H1 (cell line): ENCODE measurements at regions not wholly inside any gene's neighbourhood (a gene's known extent, or its start where the extent isn't known, plus 50 kb on each side); places are given as distances from the start of the nearest gene placed in this dataset.

ENCODE experiments used
- CTCF ChIA-PET: fragments of 300-600 bp; sonication (Branson Sonifier 250); formaldehyde crosslinking; loops from one replicate; lab custom pipeline; 2021; ENCODE audit not compliant: partially characterized antibody; lab: Charles Lee
- POLR2A ChIA-PET: fragments of 300-600 bp; sonication (Branson Sonifier 250); formaldehyde crosslinking; loops from one replicate; lab custom pipeline; 2021; ENCODE audit warnings: inconsistent platforms; ENCODE audit not compliant: partially characterized antibody; lab: Charles Lee
- DNase-seq, 2 experiments: peaks; one replicate each; pipeline versions ENCODE4 v3.0.0 to v3.0.0-alpha.2; 2010 to 2022; ENCODE audit warnings: low spot score in 2 of 2, low read depth in 1 of 2, mixed read lengths in 1 of 2
- FAIRE-seq: peaks from 2 replicates; lab custom pipeline; 2011; peaks lifted over from hg19 to GRCh38; lab: Jason Lieb, UNC
- H2AFZ ChIP-seq: 2 replicates; pipeline ENCODE4 v1.8.1; 2012; ENCODE audit warnings: low read length, inconsistent platforms
- H2AK5ac ChIP-seq: 2 replicates; pipeline ENCODE4 v1.6.1; 2013; ENCODE audit warnings: low read depth, low read length
- H2BK120ac ChIP-seq: replicated peaks from 2 replicates; pipeline ENCODE3; 2013; ENCODE audit warnings: low read depth, low read length, inconsistent platforms
- H2BK12ac ChIP-seq: 2 replicates; pipeline ENCODE4 v1.6.1; 2013; ENCODE audit warnings: low read depth, low read length
- H2BK15ac ChIP-seq: 2 replicates; pipeline ENCODE4 v1.6.1; 2013; ENCODE audit warnings: low read length
- H2BK20ac ChIP-seq: 2 replicates; pipeline ENCODE4 v1.6.1; 2013; ENCODE audit warnings: low read length
- H2BK5ac ChIP-seq: 2 replicates; pipeline ENCODE4 v1.6.1; 2013; ENCODE audit warnings: low read depth, low read length
- H3K14ac ChIP-seq: 2 replicates; pipeline ENCODE4 v1.6.1; 2013; ENCODE audit warnings: inconsistent platforms; ENCODE audit not compliant: insufficient read length
- H3K18ac ChIP-seq: 2 replicates; pipeline ENCODE4 v1.6.1; 2013; ENCODE audit warnings: low read length; ENCODE audit errors: extremely low read depth
- H3K23ac ChIP-seq: 2 replicates; pipeline ENCODE4 v1.6.1; 2013; ENCODE audit warnings: inconsistent platforms; ENCODE audit not compliant: insufficient read length
- H3K23me2 ChIP-seq: 2 replicates; pipeline ENCODE4 v1.6.1; 2013; ENCODE audit warnings: low read depth, low read length
- H3K27ac ChIP-seq: 2 replicates; pipeline ENCODE4 v1.6.1; 2011; ENCODE audit warnings: low read depth, low read length, inconsistent platforms
- H3K27me3 ChIP-seq, 4 experiments: replicated peaks in 1 of 4; 1 replicate in 1 of 4; 2 replicates in 3 of 4; pipeline versions ENCODE4 v1.6.1 to v1.8.1; 2011 to 2013; ENCODE audit warnings: low read length in 3 of 4, mild to moderate bottlenecking in 3 of 4, inconsistent platforms in 2 of 4, mixed read lengths in 2 of 4, moderate library complexity in 1 of 4; ENCODE audit not compliant: control insufficient read depth in 3 of 4, insufficient read depth in 3 of 4; ENCODE audit errors: extremely low read depth in 1 of 4
- H3K36me3 ChIP-seq, 4 experiments: 2 replicates each; pipeline versions ENCODE4 v1.6.1 to v1.8.1; 2011 to 2013; ENCODE audit warnings: mild to moderate bottlenecking in 4 of 4, low read length in 3 of 4, moderate library complexity in 2 of 4, control low read depth in 1 of 4, inconsistent platforms in 1 of 4; ENCODE audit not compliant: insufficient read depth in 4 of 4, control insufficient read depth in 2 of 4
- H3K4ac ChIP-seq: replicated peaks from 2 replicates; pipeline ENCODE3; 2013; ENCODE audit warnings: low read length, low read depth, mixed read lengths, inconsistent platforms; ENCODE audit not compliant: insufficient read length
- H3K4me1 ChIP-seq, 4 experiments: replicated peaks in 1 of 4; 1 replicate in 1 of 4; 2 replicates in 3 of 4; pipeline versions ENCODE4 v1.6.1 to v1.8.1; 2011 to 2013; ENCODE audit warnings: low read length in 3 of 4, inconsistent platforms in 2 of 4, mixed read lengths in 1 of 4; ENCODE audit not compliant: insufficient read depth in 4 of 4, control insufficient read depth in 3 of 4
- H3K4me2 ChIP-seq, 2 experiments: 2 replicates each; pipeline versions ENCODE4 v1.6.1 to v1.8.1; 2011 to 2013; ENCODE audit warnings: low read depth in 2 of 2, low read length in 2 of 2, control low read depth in 1 of 2, inconsistent platforms in 1 of 2, mild to moderate bottlenecking in 1 of 2; ENCODE audit not compliant: insufficient read depth in 1 of 2
- H3K4me3 ChIP-seq, 4 experiments: fragments of 200-600, 300-600 bp in 1 of 4; sonication (generic), shearing (Covaris generic), sonication (Bioruptor Twin) in 1 of 4; 2 replicates each; pipeline versions ENCODE4 v1.5.1 to v1.8.1; 2011 to 2016; ENCODE audit warnings: low read length in 4 of 4, low read depth in 3 of 4, control low read depth in 2 of 4, inconsistent platforms in 2 of 4, mild to moderate bottlenecking in 2 of 4, mixed read lengths in 1 of 4, moderate library complexity in 1 of 4; ENCODE audit not compliant: insufficient read depth in 2 of 4; ENCODE audit errors: extremely low read depth in 1 of 4
- H3K56ac ChIP-seq: replicated peaks from 2 replicates; pipeline ENCODE3; 2013; ENCODE audit warnings: low read depth, mild to moderate bottlenecking, mixed read lengths, low read length, inconsistent platforms; ENCODE audit not compliant: insufficient read length
- H3K79me1 ChIP-seq: 2 replicates; pipeline ENCODE4 v1.6.1; 2013; ENCODE audit warnings: low read depth, low read length, control low read depth
- H3K79me2 ChIP-seq, 2 experiments: 2 replicates each; pipeline versions ENCODE4 v1.6.1 to v1.8.1; 2012 to 2013; ENCODE audit warnings: low read length in 2 of 2, mild to moderate bottlenecking in 2 of 2, inconsistent platforms in 1 of 2; ENCODE audit not compliant: insufficient read depth in 2 of 2, control insufficient read depth in 1 of 2
- H3K9ac ChIP-seq, 4 experiments: replicated peaks in 1 of 4; 1 replicate in 1 of 4; 2 replicates in 3 of 4; pipeline versions ENCODE4 v1.6.1 to v1.8.1; 2011 to 2013; ENCODE audit warnings: low read depth in 3 of 4, low read length in 3 of 4, control low read depth in 2 of 4, mild to moderate bottlenecking in 2 of 4, moderate library complexity in 2 of 4, inconsistent platforms in 1 of 4; ENCODE audit errors: extremely low read depth in 1 of 4
- H3K9me3 ChIP-seq, 2 experiments: 2 replicates each; pipeline versions ENCODE4 v1.6.1 to v1.8.1; 2012 to 2013; ENCODE audit warnings: mild to moderate bottlenecking in 2 of 2, moderate library complexity in 2 of 2, control low read depth in 1 of 2, inconsistent platforms in 1 of 2, low read depth in 1 of 2, low read length in 1 of 2, mixed read lengths in 1 of 2; ENCODE audit not compliant: insufficient read depth in 2 of 2
- H4K20me1 ChIP-seq, 2 experiments: replicated peaks in 1 of 2; 2 replicates each; pipeline versions ENCODE3 to v1.8.1; 2011 to 2013; ENCODE audit warnings: inconsistent platforms in 2 of 2, low read length in 2 of 2, mild to moderate bottlenecking in 1 of 2; ENCODE audit not compliant: insufficient read depth in 2 of 2, control insufficient read depth in 1 of 2
- H4K5ac ChIP-seq: 2 replicates; pipeline ENCODE4 v1.6.1; 2013; ENCODE audit warnings: low read length, low read depth, mixed read lengths, inconsistent platforms; ENCODE audit not compliant: insufficient read length
- H4K8ac ChIP-seq: 2 replicates; pipeline ENCODE4 v1.8.0; 2013; ENCODE audit warnings: mild to moderate bottlenecking, moderate library complexity, low read length, inconsistent platforms; ENCODE audit not compliant: insufficient read depth; ENCODE audit errors: extremely low read depth
- H4K91ac ChIP-seq: replicated peaks from 2 replicates; pipeline ENCODE3; 2013; ENCODE audit warnings: low read length, mixed read lengths, inconsistent platforms; ENCODE audit not compliant: insufficient read length
- ATF2 ChIP-seq: IDR thresholded peaks from 2 replicates; pipeline ENCODE4 v1.6.1; 2012; ENCODE audit warnings: low read length, inconsistent platforms
- EP300 ChIP-seq, 2 experiments: IDR thresholded peaks; 1 replicate in 1 of 2; 2 replicates in 1 of 2; pipeline ENCODE4 v1.6.1; 2011 to 2012; ENCODE audit warnings: low read depth in 2 of 2, low read length in 2 of 2, mild to moderate bottlenecking in 2 of 2, borderline replicate concordance in 1 of 2, inconsistent platforms in 1 of 2, moderate library complexity in 1 of 2
- EZH2 ChIP-seq: fragments of 200-600 bp; sonication (generic); IDR thresholded peaks from 2 replicates; pipeline ENCODE4 v1.7.1; 2012; ENCODE audit warnings: low read depth, mild to moderate bottlenecking, moderate library complexity, low read length, inconsistent platforms; ENCODE audit not compliant: severe bottlenecking
- FOSL1 ChIP-seq: IDR thresholded peaks from 2 replicates; pipeline ENCODE4 v1.6.1; 2011; ENCODE audit warnings: mild to moderate bottlenecking, low read depth, low read length, moderate library complexity; ENCODE audit not compliant: insufficient read depth
- HDAC6 ChIP-seq: IDR thresholded peaks from one replicate; pipeline ENCODE4 v1.7.1; 2012; ENCODE audit warnings: low read depth, mild to moderate bottlenecking, inconsistent platforms, low read length, moderate library complexity
- MAX ChIP-seq: IDR thresholded peaks from 2 replicates; pipeline ENCODE4 v1.6.1; 2012; ENCODE audit warnings: inconsistent platforms
- POU5F1 ChIP-seq: IDR thresholded peaks from 2 replicates; pipeline ENCODE4 v1.6.1; 2011; ENCODE audit warnings: low read depth, mild to moderate bottlenecking, low read length, moderate library complexity
- RBBP5 ChIP-seq: IDR thresholded peaks from 2 replicates; pipeline ENCODE4 v1.7.1; 2012; ENCODE audit warnings: low read depth, mild to moderate bottlenecking, inconsistent platforms, low read length, moderate library complexity, borderline replicate concordance
- TBP ChIP-seq: IDR thresholded peaks from 2 replicates; pipeline ENCODE4 v1.6.1; 2011; ENCODE audit warnings: low read depth, low read length, improper control_type of control experiment
- USF2 ChIP-seq: IDR thresholded peaks from 2 replicates; pipeline ENCODE4 v1.6.1; 2011; ENCODE audit warnings: low read length, improper control_type of control experiment
- YY1 ChIP-seq: IDR thresholded peaks from 2 replicates; pipeline ENCODE4 v1.6.1; 2011; ENCODE audit warnings: low read depth, mild to moderate bottlenecking, low read length
- WGBS, 2 experiments: shearing (Covaris generic) in 1 of 2; methylation state at CpG; one replicate each; pipeline versions ENCODE4 v1.1.6 to v1.1.7; 2013 to 2015; ENCODE audit warnings: low lambda C conversion rate in 2 of 2, mixed read lengths in 2 of 2, inconsistent platforms in 1 of 2, low coverage in 1 of 2, missing lambda C conversion rate in 1 of 2; ENCODE audit not compliant: insufficient replicate concordance in 2 of 2, insufficient coverage in 1 of 2, insufficient read length in 1 of 2; ENCODE audit errors: extremely low coverage in 1 of 2, missing lambda C conversion rate in 1 of 2; 5-methylcytosine and 5-hydroxymethylcytosine counted together

- H3K4ac ChIP-seq: no peak overlapping the region
- WGBS, 2 experiments: 83% methylated on average over 4 of the region's 4 CpGs; no CpG with 5 or more reads in 1 of the 2 experiments
- H4K20me1 ChIP-seq: no peaks in the 10 kb centered on the region
- FAIRE-seq: no peak
- H3K9me3 ChIP-seq: no peaks in the 10 kb centered on the region
- no peak overlapping the region for H3K18ac ChIP-seq
- no peaks in the 10 kb centered on the region for H3K4me1 ChIP-seq
- H3K9ac ChIP-seq: no peak overlapping the region
- no peak for DNase-seq
- no peak overlapping the region for H3K56ac ChIP-seq
- no peak overlapping the region for H4K8ac ChIP-seq
- no peak overlapping the region for H2BK15ac ChIP-seq
- H2BK120ac ChIP-seq: no peak overlapping the region
- H3K27ac ChIP-seq: no peak overlapping the region
- no peak overlapping the region for H3K23ac ChIP-seq
- no peak overlapping the region for H4K91ac ChIP-seq
- H2AK5ac ChIP-seq: no peak overlapping the region
- no peak overlapping the region for H2AFZ ChIP-seq
- no peak overlapping the region for H3K14ac ChIP-seq
- no peak overlapping the region for H4K5ac ChIP-seq
- H3K36me3 ChIP-seq: no peaks in the 10 kb centered on the region
- H2BK20ac ChIP-seq: no peak overlapping the region
- no peak overlapping the region for H3K4me2 ChIP-seq
- H3K23me2 ChIP-seq: no peaks in the 10 kb centered on the region
- no peak overlapping the region for H2BK5ac ChIP-seq
- H3K27me3 ChIP-seq: no peaks in the 10 kb centered on the region
- no peak overlapping the region for H2BK12ac ChIP-seq
- H3K79me2 ChIP-seq: no peaks in the 10 kb centered on the region
- H3K79me1 ChIP-seq: no peaks in the 10 kb centered on the region
- no peak overlapping the region for H3K4me3 ChIP-seq
- POLR2A ChIA-PET: no interaction called here
- CTCF ChIA-PET: interaction anchor here (0.7 kb wide), 1 partner anchor 80 kb away, joined by 3 read pairs; no protein-coding TSS in a partner anchor
- TF ChIP-seq FOSL1 (no peak), ATF2 (no peak), HDAC6 (no peak), USF2 (no peak), MAX (no peak), YY1 (no peak), TBP (no peak), RBBP5 (no peak), EP300 (IDR thresholded peaks at IDR 0.05; ENCODE audit: borderline replicate concordance in 1 of 2, low read depth in 2 of 2, low read length in 2 of 2) (no peak), POU5F1 (no peak), EZH2 (no peak)
Measured at GRCh38 chr13:70849222-70849621, 741.0 kb upstream of the KLHL1 start.
